ENCODE measurements at regions not wholly inside any gene's neighbourhood (a gene's known extent, or its start where the extent isn't known, plus 50 kb on each side); places are given as distances from the start of the nearest gene placed in this dataset.

DNA sequence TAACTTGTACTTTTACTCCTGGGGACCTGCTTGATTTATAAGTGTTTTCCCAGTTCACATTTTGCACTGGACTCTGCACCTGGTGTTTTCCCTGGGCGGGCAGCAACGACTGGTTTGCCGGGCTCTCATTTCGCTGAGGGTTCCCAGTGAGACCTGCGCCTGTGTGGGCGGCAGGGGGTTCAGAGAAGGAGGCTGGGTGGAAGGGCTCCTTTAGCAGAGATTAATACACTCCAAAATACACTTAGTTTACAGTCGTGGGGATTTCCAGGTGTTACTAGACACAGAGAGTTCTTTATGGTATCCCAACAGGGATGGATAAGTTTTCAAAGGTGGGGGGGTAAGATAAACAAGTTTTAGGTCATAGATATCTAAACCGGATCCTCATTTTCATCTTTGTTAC lies 53.0 kb upstream of the SHISA3 start:
- TF ChIP-seq POLR2AphosphoS5 (IDR thresholded peaks at IDR 0.05) (no peak), POLR2A (IDR thresholded peaks at IDR 0.05) (no peak)
- TF ChIP-seq, protein P1, sequence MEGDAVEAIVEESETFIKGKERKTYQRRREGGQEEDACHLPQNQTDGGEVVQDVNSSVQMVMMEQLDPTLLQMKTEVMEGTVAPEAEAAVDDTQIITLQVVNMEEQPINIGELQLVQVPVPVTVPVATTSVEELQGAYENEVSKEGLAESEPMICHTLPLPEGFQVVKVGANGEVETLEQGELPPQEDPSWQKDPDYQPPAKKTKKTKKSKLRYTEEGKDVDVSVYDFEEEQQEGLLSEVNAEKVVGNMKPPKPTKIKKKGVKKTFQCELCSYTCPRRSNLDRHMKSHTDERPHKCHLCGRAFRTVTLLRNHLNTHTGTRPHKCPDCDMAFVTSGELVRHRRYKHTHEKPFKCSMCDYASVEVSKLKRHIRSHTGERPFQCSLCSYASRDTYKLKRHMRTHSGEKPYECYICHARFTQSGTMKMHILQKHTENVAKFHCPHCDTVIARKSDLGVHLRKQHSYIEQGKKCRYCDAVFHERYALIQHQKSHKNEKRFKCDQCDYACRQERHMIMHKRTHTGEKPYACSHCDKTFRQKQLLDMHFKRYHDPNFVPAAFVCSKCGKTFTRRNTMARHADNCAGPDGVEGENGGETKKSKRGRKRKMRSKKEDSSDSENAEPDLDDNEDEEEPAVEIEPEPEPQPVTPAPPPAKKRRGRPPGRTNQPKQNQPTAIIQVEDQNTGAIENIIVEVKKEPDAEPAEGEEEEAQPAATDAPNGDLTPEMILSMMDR (IDR thresholded peaks at IDR 0.05 in 8 of 11, conservative IDR thresholded peaks at IDR 0.05 in 3 of 11) = no peak

Data from spleen (tissue), 7 donors.